Keratinocyte (primary cell): ENCODE measurements at regions not wholly inside any gene's neighbourhood (a gene's known extent, or its start where the extent isn't known, plus 50 kb on each side); places are given as distances from the start of the nearest gene placed in this dataset.

ENCODE experiments used
- DNase-seq: peaks from one replicate; pipeline ENCODE4 v3.0.0-alpha.2; 2011; ENCODE audit warnings: low read depth, missing footprints, low spot score
- FAIRE-seq: peaks from 2 replicates; lab custom pipeline; 2011; peaks lifted over from hg19 to GRCh38; lab: Jason Lieb, UNC
- H2AFZ ChIP-seq: 2 replicates; pipeline ENCODE4 v1.6.0; 2012; ENCODE audit warnings: low read length, control low read depth, inconsistent platforms; ENCODE audit not compliant: control insufficient read depth
- H3K27ac ChIP-seq: 2 replicates; pipeline ENCODE4 v1.5.1; 2011; ENCODE audit warnings: low read length; ENCODE audit not compliant: control insufficient read depth, insufficient read depth
- H3K27me3 ChIP-seq: 3 replicates; pipeline ENCODE4 v1.6.0; 2011; ENCODE audit warnings: low read length; ENCODE audit not compliant: control insufficient read depth, insufficient read depth; ENCODE audit errors: extremely low read depth
- H3K36me3 ChIP-seq, 2 experiments: 2 replicates in 1 of 2; 3 replicates in 1 of 2; pipeline ENCODE4 v1.5.1; 2011; ENCODE audit warnings: low read length in 2 of 2, mild to moderate bottlenecking in 1 of 2; ENCODE audit not compliant: control insufficient read depth in 2 of 2, insufficient read depth in 2 of 2; ENCODE audit errors: extremely low read depth in 1 of 2
- H3K4me1 ChIP-seq: 3 replicates; pipeline ENCODE4 v1.5.1; 2011; ENCODE audit warnings: low read length; ENCODE audit not compliant: control insufficient read depth, insufficient read depth; ENCODE audit errors: extremely low read depth
- H3K4me2 ChIP-seq: 3 replicates; pipeline ENCODE4 v1.6.0; 2011; ENCODE audit warnings: low read depth, low read length; ENCODE audit not compliant: control insufficient read depth, insufficient read depth; ENCODE audit errors: extremely low read depth
- H3K4me3 ChIP-seq, 3 experiments: fragments of 200-600 bp in 1 of 3; sonication (generic) in 1 of 3; 2 replicates in 2 of 3; 3 replicates in 1 of 3; pipeline ENCODE4 v1.5.1; 2011 to 2016; ENCODE audit warnings: low read length in 3 of 3, mild to moderate bottlenecking in 3 of 3, control low read depth in 2 of 3, inconsistent platforms in 1 of 3, low read depth in 1 of 3, mixed read lengths in 1 of 3, mixed run types in 1 of 3, moderate library complexity in 1 of 3; ENCODE audit not compliant: control insufficient read depth in 2 of 3, insufficient read depth in 2 of 3; ENCODE audit errors: extremely low read depth in 1 of 3
- H3K79me2 ChIP-seq: 2 replicates; pipeline ENCODE4 v1.6.0; 2012; ENCODE audit warnings: low read length; ENCODE audit not compliant: control insufficient read depth, insufficient read depth
- H3K9ac ChIP-seq: 3 replicates; pipeline ENCODE4 v1.6.0; 2011; ENCODE audit warnings: low read length; ENCODE audit not compliant: control insufficient read depth, insufficient read depth; ENCODE audit errors: extremely low read depth
- H3K9me1 ChIP-seq: 3 replicates; pipeline ENCODE4 v1.6.0; 2011; ENCODE audit warnings: low read length; ENCODE audit not compliant: control insufficient read depth, insufficient read depth; ENCODE audit errors: extremely low read depth
- H3K9me3 ChIP-seq: 2 replicates; pipeline ENCODE4 v1.5.1; 2012; ENCODE audit warnings: low read depth, low read length; ENCODE audit not compliant: control insufficient read depth
- H4K20me1 ChIP-seq: 3 replicates; pipeline ENCODE4 v1.6.0; 2011; ENCODE audit warnings: low read length; ENCODE audit not compliant: control insufficient read depth, insufficient read depth; ENCODE audit errors: extremely low read depth
- EZH2 ChIP-seq: IDR thresholded peaks from one replicate; pipeline ENCODE4 v1.6.1; 2012; ENCODE audit warnings: inconsistent platforms, mild to moderate bottlenecking, low read length, moderate library complexity
- dilution Hi-C: fragments of 300-500 bp; cut with MboI; formaldehyde crosslinking; loops from one replicate; pipeline ENCODE4 v1.7.0; 2020; ENCODE audit warnings: low sequenced_read_pairs; ENCODE audit not compliant: extremely low pct_ligation_motif_present
- TF ChIP-seq, protein P1 (sequence below), 3 experiments: IDR thresholded peaks in 1 of 3; conservative IDR thresholded peaks in 1 of 3; optimal IDR thresholded peaks in 1 of 3; 2 replicates in 2 of 3; 3 replicates in 1 of 3; pipeline versions ENCODE3 to v1.5.1; 2011; ENCODE audit warnings: low read length in 3 of 3, mild to moderate bottlenecking in 3 of 3, moderate library complexity in 2 of 3, control low read depth in 1 of 3, inconsistent platforms in 1 of 3; ENCODE audit not compliant: insufficient read depth in 2 of 3; ENCODE audit errors: extremely low read depth in 1 of 3

- dilution Hi-C loops = no loop called here
- FAIRE-seq (no peak), DNase-seq (no peak)
- Histone ChIP-seq H3K36me3 (no peaks in the 10 kb centered on the region), H2AFZ (no peak overlapping the region), H3K4me3 (no peak overlapping the region), H3K9me1 (no peaks in the 10 kb centered on the region), H3K9me3 (no peaks in the 10 kb centered on the region), H3K4me1 (no peaks in the 10 kb centered on the region), H3K4me2 (no peak overlapping the region), H3K27me3 (no peaks in the 10 kb centered on the region), H3K27ac (no peak overlapping the region), H4K20me1 (no peaks in the 10 kb centered on the region), H3K9ac (no peak overlapping the region), H3K79me2 (no peaks in the 10 kb centered on the region)
- TF ChIP-seq EZH2 = no peak
- TF ChIP-seq, protein P1, sequence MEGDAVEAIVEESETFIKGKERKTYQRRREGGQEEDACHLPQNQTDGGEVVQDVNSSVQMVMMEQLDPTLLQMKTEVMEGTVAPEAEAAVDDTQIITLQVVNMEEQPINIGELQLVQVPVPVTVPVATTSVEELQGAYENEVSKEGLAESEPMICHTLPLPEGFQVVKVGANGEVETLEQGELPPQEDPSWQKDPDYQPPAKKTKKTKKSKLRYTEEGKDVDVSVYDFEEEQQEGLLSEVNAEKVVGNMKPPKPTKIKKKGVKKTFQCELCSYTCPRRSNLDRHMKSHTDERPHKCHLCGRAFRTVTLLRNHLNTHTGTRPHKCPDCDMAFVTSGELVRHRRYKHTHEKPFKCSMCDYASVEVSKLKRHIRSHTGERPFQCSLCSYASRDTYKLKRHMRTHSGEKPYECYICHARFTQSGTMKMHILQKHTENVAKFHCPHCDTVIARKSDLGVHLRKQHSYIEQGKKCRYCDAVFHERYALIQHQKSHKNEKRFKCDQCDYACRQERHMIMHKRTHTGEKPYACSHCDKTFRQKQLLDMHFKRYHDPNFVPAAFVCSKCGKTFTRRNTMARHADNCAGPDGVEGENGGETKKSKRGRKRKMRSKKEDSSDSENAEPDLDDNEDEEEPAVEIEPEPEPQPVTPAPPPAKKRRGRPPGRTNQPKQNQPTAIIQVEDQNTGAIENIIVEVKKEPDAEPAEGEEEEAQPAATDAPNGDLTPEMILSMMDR (optimal IDR thresholded peaks at IDR 0.05 in 1 of 3, IDR thresholded peaks at IDR 0.05 in 1 of 3, conservative IDR thresholded peaks at IDR 0.05 in 1 of 3; ENCODE audit: extremely low read depth in 1 of 3, insufficient read depth in 2 of 3, low read length in 3 of 3) = no peak
These were observed 158.3 kb upstream of the PRKD1 start for GRCh38 chr14:30085943-30086342.

DNA sequence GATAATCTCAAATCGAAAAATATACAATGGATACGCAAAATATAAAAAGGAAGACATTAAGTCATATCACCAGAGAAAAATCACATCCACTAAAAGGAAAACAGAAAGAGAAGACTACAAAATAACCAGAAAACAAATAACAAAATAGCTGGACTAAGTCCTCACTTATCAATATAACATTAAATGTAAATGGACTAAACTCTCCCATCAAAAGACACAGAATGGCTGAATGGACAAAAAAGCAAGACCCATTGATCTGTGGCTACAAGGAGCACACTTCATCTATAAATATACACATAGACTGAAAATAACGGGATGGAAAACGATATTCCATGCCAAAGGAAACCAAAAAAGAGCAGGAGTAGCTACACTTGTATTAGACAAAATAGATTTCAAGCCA, 161.0 kb upstream of the PRKD1 start:
- Histone ChIP-seq H3K4me1 (no peaks in the 10 kb centered on the region), H2AFZ (no peak overlapping the region), H3K36me3 (no peaks in the 10 kb centered on the region), H3K9ac (no peak overlapping the region), H3K4me2 (no peak overlapping the region), H3K27me3 (no peaks in the 10 kb centered on the region), H3K79me2 (no peaks in the 10 kb centered on the region), H4K20me1 (no peaks in the 10 kb centered on the region), H3K27ac (no peak overlapping the region), H3K9me3 (no peaks in the 10 kb centered on the region), H3K4me3 (no peak overlapping the region), H3K9me1 (no peaks in the 10 kb centered on the region)
- FAIRE-seq (no peak), DNase-seq (no peak)
- TF ChIP-seq, protein P1 (optimal IDR thresholded peaks at IDR 0.05 in 1 of 3, IDR thresholded peaks at IDR 0.05 in 1 of 3, conservative IDR thresholded peaks at IDR 0.05 in 1 of 3; ENCODE audit: extremely low read depth in 1 of 3, insufficient read depth in 2 of 3, low read length in 3 of 3) = no peak
- no peak for TF ChIP-seq EZH2
- dilution Hi-C loops = no loop called here
